H9 (cell line): ENCODE measurements at regions not wholly inside any gene's neighbourhood (a gene's known extent, or its start where the extent isn't known, plus 50 kb on each side); places are given as distances from the start of the nearest gene placed in this dataset.

ENCODE experiments used
- DNase-seq: peaks from one replicate; pipeline ENCODE4 v3.0.0-alpha.2; 2017
- H2AFZ ChIP-seq: one replicate; pipeline ENCODE4 v1.6.1; 2013; ENCODE audit warnings: mild to moderate bottlenecking, low read length, control low read depth, moderate library complexity
- H2AK5ac ChIP-seq: 2 replicates; pipeline ENCODE4 v1.6.1; 2013; ENCODE audit warnings: low read length, control low read depth, mixed read lengths; ENCODE audit not compliant: insufficient read length
- H2BK120ac ChIP-seq: one replicate; pipeline ENCODE4 v1.6.1; 2013; ENCODE audit warnings: low read depth, mild to moderate bottlenecking, low read length, control low read depth, inconsistent platforms; ENCODE audit not compliant: poor library complexity, severe bottlenecking
- H2BK12ac ChIP-seq: 2 replicates; pipeline ENCODE4 v1.6.1; 2013; ENCODE audit warnings: low read length, control low read depth, mixed read lengths, low read depth; ENCODE audit not compliant: insufficient read length
- H2BK15ac ChIP-seq: 2 replicates; pipeline ENCODE4 v1.6.1; 2013; ENCODE audit warnings: low read depth, low read length, control low read depth
- H2BK20ac ChIP-seq: one replicate; pipeline ENCODE4 v1.6.1; 2013; ENCODE audit warnings: low read depth, mild to moderate bottlenecking, low read length, control low read depth, inconsistent platforms; ENCODE audit not compliant: poor library complexity, severe bottlenecking
- H2BK5ac ChIP-seq: 2 replicates; pipeline ENCODE4 v1.6.1; 2013; ENCODE audit warnings: low read length, control low read depth, mixed read lengths; ENCODE audit not compliant: insufficient read length
- H3K14ac ChIP-seq: 2 replicates; pipeline ENCODE4 v1.6.1; 2013; ENCODE audit warnings: low read length, control low read depth; ENCODE audit not compliant: insufficient read depth
- H3K18ac ChIP-seq: 2 replicates; pipeline ENCODE4 v1.6.1; 2013; ENCODE audit warnings: low read depth, mild to moderate bottlenecking, mixed read lengths, low read length, control low read depth; ENCODE audit not compliant: insufficient read length
- H3K23ac ChIP-seq: 2 replicates; pipeline ENCODE4 v1.6.1; 2013; ENCODE audit warnings: low read length, control low read depth, mixed read lengths, low read depth; ENCODE audit not compliant: insufficient read length
- H3K23me2 ChIP-seq: 2 replicates; pipeline ENCODE4 v1.6.1; 2013; ENCODE audit warnings: low read depth, mild to moderate bottlenecking, mixed read lengths, low read length, control low read depth; ENCODE audit not compliant: insufficient read length, poor library complexity, severe bottlenecking
- H3K27ac ChIP-seq: 2 replicates; pipeline ENCODE4 v1.5.1; 2013; ENCODE audit warnings: low read length, control low read depth, mixed read lengths, low read depth; ENCODE audit not compliant: insufficient read length
- H3K27me3 ChIP-seq: 2 replicates; pipeline ENCODE4 v1.6.1; 2013; ENCODE audit warnings: low read length, control low read depth, inconsistent platforms; ENCODE audit not compliant: insufficient read depth
- H3K4ac ChIP-seq: 2 replicates; pipeline ENCODE4 v1.6.1; 2013; ENCODE audit warnings: low read depth, mild to moderate bottlenecking, control low read depth, inconsistent platforms, low read length, moderate library complexity
- H3K4me1 ChIP-seq: 2 replicates; pipeline ENCODE4 v1.6.1; 2013; ENCODE audit warnings: low read length, control low read depth, inconsistent platforms; ENCODE audit not compliant: insufficient read depth
- H3K4me2 ChIP-seq: 2 replicates; pipeline ENCODE4 v1.6.1; 2013; ENCODE audit warnings: low read length, control low read depth, mixed read lengths; ENCODE audit not compliant: insufficient read length, insufficient read depth
- H3K56ac ChIP-seq: 2 replicates; pipeline ENCODE4 v1.6.1; 2013; ENCODE audit warnings: low read depth, mild to moderate bottlenecking, mixed read lengths, low read length, control low read depth; ENCODE audit not compliant: insufficient read length
- H3K79me1 ChIP-seq: 2 replicates; pipeline ENCODE4 v1.6.1; 2013; ENCODE audit warnings: low read depth, mild to moderate bottlenecking, moderate library complexity, low read length, control low read depth, inconsistent platforms; ENCODE audit not compliant: insufficient read depth, poor library complexity, severe bottlenecking
- H3K79me2 ChIP-seq: 2 replicates; pipeline ENCODE4 v1.6.1; 2013; ENCODE audit warnings: low read length, control low read depth, inconsistent platforms; ENCODE audit not compliant: insufficient read depth
- H3K9ac ChIP-seq: 2 replicates; pipeline ENCODE4 v1.6.1; 2013; ENCODE audit warnings: low read length, control low read depth, mixed read lengths; ENCODE audit not compliant: insufficient read length; ENCODE audit errors: extremely low read depth
- H3K9me3 ChIP-seq: one replicate; pipeline ENCODE4 v1.6.1; 2013; ENCODE audit warnings: low read depth, low read length, inconsistent platforms; ENCODE audit not compliant: control insufficient read depth
- H3T11ph ChIP-seq: one replicate; pipeline ENCODE4 v1.6.1; 2013; ENCODE audit warnings: mild to moderate bottlenecking, low read length, control low read depth, inconsistent platforms
- H4K20me1 ChIP-seq: one replicate; pipeline ENCODE4 v1.6.1; 2013; ENCODE audit not compliant: control insufficient read depth, insufficient read length, insufficient read depth
- H4K5ac ChIP-seq: 2 replicates; pipeline ENCODE4 v1.6.1; 2013; ENCODE audit warnings: low read depth, mild to moderate bottlenecking, mixed read lengths, low read length, control low read depth; ENCODE audit not compliant: insufficient read length
- H4K8ac ChIP-seq: replicated peaks from 2 replicates; pipeline ENCODE4 v1.6.1; 2013; ENCODE audit warnings: low read length, control low read depth, mixed read lengths, low read depth; ENCODE audit not compliant: insufficient read length
- H4K91ac ChIP-seq: 2 replicates; pipeline ENCODE4 v1.6.1; 2013; ENCODE audit warnings: low read depth, mild to moderate bottlenecking, moderate library complexity, mixed read lengths, low read length, control low read depth; ENCODE audit not compliant: insufficient read length
- H3K27ac Mint-ChIP-seq, 3 experiments: 2 replicates in 2 of 3; 3 replicates in 1 of 3; pipeline ENCODE4 v1.8.0; 2020 to 2021; ENCODE audit warnings: mixed read lengths in 3 of 3, mild to moderate bottlenecking in 1 of 3, moderate library complexity in 1 of 3
- H3K27me3 Mint-ChIP-seq: 2 replicates; pipeline ENCODE4 v1.8.0; 2021; ENCODE audit warnings: low read depth, mild to moderate bottlenecking, moderate library complexity, mixed read lengths
- H3K36me3 Mint-ChIP-seq, 3 experiments: 2 replicates in 2 of 3; 3 replicates in 1 of 3; pipeline ENCODE4 v1.8.0; 2020 to 2021; ENCODE audit warnings: low read depth in 3 of 3, mixed read lengths in 3 of 3; ENCODE audit not compliant: insufficient read depth in 1 of 3
- H3K4me1 Mint-ChIP-seq, 2 experiments: 2 replicates each; pipeline ENCODE4 v1.8.0; 2020; ENCODE audit warnings: mixed read lengths in 2 of 2
- H3K4me3 Mint-ChIP-seq, 2 experiments: 2 replicates in 1 of 2; 3 replicates in 1 of 2; pipeline ENCODE4 v1.8.0; 2020 to 2021; ENCODE audit warnings: mild to moderate bottlenecking in 2 of 2, mixed read lengths in 2 of 2, moderate library complexity in 1 of 2
- H3K9me3 Mint-ChIP-seq, 2 experiments: 2 replicates in 1 of 2; 3 replicates in 1 of 2; pipeline ENCODE4 v1.8.0; 2020; ENCODE audit warnings: mild to moderate bottlenecking in 2 of 2, mixed read lengths in 2 of 2, moderate library complexity in 1 of 2
- WGBS: extraction: QIAGEN DNeasy Blood & Tissue Kit; methylation state at CpG from one replicate; pipeline ENCODE4 v1.1.7; 2013; ENCODE audit warnings: missing lambda C conversion rate, low lambda C conversion rate, mixed read lengths; ENCODE audit not compliant: insufficient read length; ENCODE audit errors: extremely low coverage; 5-methylcytosine and 5-hydroxymethylcytosine counted together
- TF ChIP-seq, protein P1 (sequence below): fragments of 200-600 bp; sonication (generic); conservative IDR thresholded peaks from 3 replicates; pipeline ENCODE4 v1.8.0; 2021; ENCODE audit warnings: antibody characterized with exemption, mild to moderate bottlenecking

DNA sequence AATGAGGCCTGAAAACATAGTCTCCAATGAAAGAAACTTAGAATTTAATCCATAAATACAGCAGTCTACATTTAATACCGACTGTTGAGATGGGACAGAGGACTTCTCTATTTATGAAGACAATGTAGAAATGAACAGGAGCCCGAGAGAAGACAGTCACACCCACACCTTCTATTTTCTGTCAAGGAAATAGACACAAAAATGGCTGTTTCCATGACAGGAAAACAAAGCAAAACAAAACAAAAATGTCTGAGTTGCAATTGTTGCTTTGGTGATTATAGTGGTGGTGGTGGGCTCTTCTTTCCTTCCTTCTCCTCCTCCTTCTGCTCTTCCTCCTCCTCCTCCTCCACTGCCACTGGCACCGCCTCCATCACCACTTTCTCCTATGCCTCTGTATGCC, 72.3 kb upstream of the CCDC68 start:
- Histone ChIP-seq H3K9me3 (no peaks in the 10 kb centered on the region), H3K4me2 (no peak overlapping the region), H2BK5ac (no peak overlapping the region), H4K8ac (no peak overlapping the region), H3K56ac (no peak overlapping the region), H3K23ac (no peak overlapping the region), H3T11ph (no peak overlapping the region), H2BK15ac (no peak overlapping the region), H3K27ac (no peak overlapping the region), H2BK120ac (no peak overlapping the region), H2AFZ (no peak overlapping the region), H4K91ac (no peak overlapping the region), H2BK12ac (no peak overlapping the region), H3K23me2 (no peaks in the 10 kb centered on the region), H3K4me1 (no peaks in the 10 kb centered on the region), H3K79me1 (no peaks in the 10 kb centered on the region), H4K20me1 (no peaks in the 10 kb centered on the region), H3K27me3 (no peaks in the 10 kb centered on the region), H3K18ac (no peak overlapping the region), H2BK20ac (no peak overlapping the region), H3K14ac (no peak overlapping the region), H3K79me2 (no peaks in the 10 kb centered on the region), H3K4ac (no peak overlapping the region), H4K5ac (no peak overlapping the region), H2AK5ac (no peak overlapping the region), H3K9ac (no peak overlapping the region)
- TF ChIP-seq, protein P1, sequence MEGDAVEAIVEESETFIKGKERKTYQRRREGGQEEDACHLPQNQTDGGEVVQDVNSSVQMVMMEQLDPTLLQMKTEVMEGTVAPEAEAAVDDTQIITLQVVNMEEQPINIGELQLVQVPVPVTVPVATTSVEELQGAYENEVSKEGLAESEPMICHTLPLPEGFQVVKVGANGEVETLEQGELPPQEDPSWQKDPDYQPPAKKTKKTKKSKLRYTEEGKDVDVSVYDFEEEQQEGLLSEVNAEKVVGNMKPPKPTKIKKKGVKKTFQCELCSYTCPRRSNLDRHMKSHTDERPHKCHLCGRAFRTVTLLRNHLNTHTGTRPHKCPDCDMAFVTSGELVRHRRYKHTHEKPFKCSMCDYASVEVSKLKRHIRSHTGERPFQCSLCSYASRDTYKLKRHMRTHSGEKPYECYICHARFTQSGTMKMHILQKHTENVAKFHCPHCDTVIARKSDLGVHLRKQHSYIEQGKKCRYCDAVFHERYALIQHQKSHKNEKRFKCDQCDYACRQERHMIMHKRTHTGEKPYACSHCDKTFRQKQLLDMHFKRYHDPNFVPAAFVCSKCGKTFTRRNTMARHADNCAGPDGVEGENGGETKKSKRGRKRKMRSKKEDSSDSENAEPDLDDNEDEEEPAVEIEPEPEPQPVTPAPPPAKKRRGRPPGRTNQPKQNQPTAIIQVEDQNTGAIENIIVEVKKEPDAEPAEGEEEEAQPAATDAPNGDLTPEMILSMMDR: no peak
- no peak for DNase-seq
- no CpG with 5 or more reads among the region's 3 CpGs for WGBS
- no peaks in the 10 kb centered on the region for H3K36me3 Mint-ChIP-seq
- H3K27ac Mint-ChIP-seq: no peak overlapping the region
- peaks cover 8% of the 10 kb centered on the region in 2 experiments for H3K4me1 Mint-ChIP-seq
- H3K9me3 Mint-ChIP-seq: no peaks in the 10 kb centered on the region
- H3K4me3 Mint-ChIP-seq: no peak overlapping the region
- no peaks in the 10 kb centered on the region for H3K27me3 Mint-ChIP-seq
